H9 (cell line): ENCODE measurements at regions not wholly inside any gene's neighbourhood (a gene's known extent, or its start where the extent isn't known, plus 50 kb on each side); places are given as distances from the start of the nearest gene placed in this dataset.

Experiments
- DNase-seq: peaks from one replicate; pipeline ENCODE4 v3.0.0-alpha.2; 2017
- H2AFZ ChIP-seq: one replicate; pipeline ENCODE4 v1.6.1; 2013; ENCODE audit warnings: mild to moderate bottlenecking, low read length, control low read depth, moderate library complexity
- H2AK5ac ChIP-seq: 2 replicates; pipeline ENCODE4 v1.6.1; 2013; ENCODE audit warnings: low read length, control low read depth, mixed read lengths; ENCODE audit not compliant: insufficient read length
- H2BK120ac ChIP-seq: one replicate; pipeline ENCODE4 v1.6.1; 2013; ENCODE audit warnings: low read depth, mild to moderate bottlenecking, low read length, control low read depth, inconsistent platforms; ENCODE audit not compliant: poor library complexity, severe bottlenecking
- H2BK12ac ChIP-seq: 2 replicates; pipeline ENCODE4 v1.6.1; 2013; ENCODE audit warnings: low read length, control low read depth, mixed read lengths, low read depth; ENCODE audit not compliant: insufficient read length
- H2BK15ac ChIP-seq: 2 replicates; pipeline ENCODE4 v1.6.1; 2013; ENCODE audit warnings: low read depth, low read length, control low read depth
- H2BK20ac ChIP-seq: one replicate; pipeline ENCODE4 v1.6.1; 2013; ENCODE audit warnings: low read depth, mild to moderate bottlenecking, low read length, control low read depth, inconsistent platforms; ENCODE audit not compliant: poor library complexity, severe bottlenecking
- H2BK5ac ChIP-seq: 2 replicates; pipeline ENCODE4 v1.6.1; 2013; ENCODE audit warnings: low read length, control low read depth, mixed read lengths; ENCODE audit not compliant: insufficient read length
- H3K14ac ChIP-seq: 2 replicates; pipeline ENCODE4 v1.6.1; 2013; ENCODE audit warnings: low read length, control low read depth; ENCODE audit not compliant: insufficient read depth
- H3K18ac ChIP-seq: 2 replicates; pipeline ENCODE4 v1.6.1; 2013; ENCODE audit warnings: low read depth, mild to moderate bottlenecking, mixed read lengths, low read length, control low read depth; ENCODE audit not compliant: insufficient read length
- H3K23ac ChIP-seq: 2 replicates; pipeline ENCODE4 v1.6.1; 2013; ENCODE audit warnings: low read length, control low read depth, mixed read lengths, low read depth; ENCODE audit not compliant: insufficient read length
- H3K23me2 ChIP-seq: 2 replicates; pipeline ENCODE4 v1.6.1; 2013; ENCODE audit warnings: low read depth, mild to moderate bottlenecking, mixed read lengths, low read length, control low read depth; ENCODE audit not compliant: insufficient read length, poor library complexity, severe bottlenecking
- H3K27ac ChIP-seq: 2 replicates; pipeline ENCODE4 v1.5.1; 2013; ENCODE audit warnings: low read length, control low read depth, mixed read lengths, low read depth; ENCODE audit not compliant: insufficient read length
- H3K27me3 ChIP-seq: 2 replicates; pipeline ENCODE4 v1.6.1; 2013; ENCODE audit warnings: low read length, control low read depth, inconsistent platforms; ENCODE audit not compliant: insufficient read depth
- H3K4ac ChIP-seq: 2 replicates; pipeline ENCODE4 v1.6.1; 2013; ENCODE audit warnings: low read depth, mild to moderate bottlenecking, control low read depth, inconsistent platforms, low read length, moderate library complexity
- H3K4me1 ChIP-seq: 2 replicates; pipeline ENCODE4 v1.6.1; 2013; ENCODE audit warnings: low read length, control low read depth, inconsistent platforms; ENCODE audit not compliant: insufficient read depth
- H3K4me2 ChIP-seq: 2 replicates; pipeline ENCODE4 v1.6.1; 2013; ENCODE audit warnings: low read length, control low read depth, mixed read lengths; ENCODE audit not compliant: insufficient read length, insufficient read depth
- H3K56ac ChIP-seq: 2 replicates; pipeline ENCODE4 v1.6.1; 2013; ENCODE audit warnings: low read depth, mild to moderate bottlenecking, mixed read lengths, low read length, control low read depth; ENCODE audit not compliant: insufficient read length
- H3K79me1 ChIP-seq: 2 replicates; pipeline ENCODE4 v1.6.1; 2013; ENCODE audit warnings: low read depth, mild to moderate bottlenecking, moderate library complexity, low read length, control low read depth, inconsistent platforms; ENCODE audit not compliant: insufficient read depth, poor library complexity, severe bottlenecking
- H3K79me2 ChIP-seq: 2 replicates; pipeline ENCODE4 v1.6.1; 2013; ENCODE audit warnings: low read length, control low read depth, inconsistent platforms; ENCODE audit not compliant: insufficient read depth
- H3K9ac ChIP-seq: 2 replicates; pipeline ENCODE4 v1.6.1; 2013; ENCODE audit warnings: low read length, control low read depth, mixed read lengths; ENCODE audit not compliant: insufficient read length; ENCODE audit errors: extremely low read depth
- H3K9me3 ChIP-seq: one replicate; pipeline ENCODE4 v1.6.1; 2013; ENCODE audit warnings: low read depth, low read length, inconsistent platforms; ENCODE audit not compliant: control insufficient read depth
- H3T11ph ChIP-seq: one replicate; pipeline ENCODE4 v1.6.1; 2013; ENCODE audit warnings: mild to moderate bottlenecking, low read length, control low read depth, inconsistent platforms
- H4K20me1 ChIP-seq: one replicate; pipeline ENCODE4 v1.6.1; 2013; ENCODE audit not compliant: control insufficient read depth, insufficient read length, insufficient read depth
- H4K5ac ChIP-seq: 2 replicates; pipeline ENCODE4 v1.6.1; 2013; ENCODE audit warnings: low read depth, mild to moderate bottlenecking, mixed read lengths, low read length, control low read depth; ENCODE audit not compliant: insufficient read length
- H4K8ac ChIP-seq: replicated peaks from 2 replicates; pipeline ENCODE4 v1.6.1; 2013; ENCODE audit warnings: low read length, control low read depth, mixed read lengths, low read depth; ENCODE audit not compliant: insufficient read length
- H4K91ac ChIP-seq: 2 replicates; pipeline ENCODE4 v1.6.1; 2013; ENCODE audit warnings: low read depth, mild to moderate bottlenecking, moderate library complexity, mixed read lengths, low read length, control low read depth; ENCODE audit not compliant: insufficient read length
- H3K27ac Mint-ChIP-seq, 3 experiments: 2 replicates in 2 of 3; 3 replicates in 1 of 3; pipeline ENCODE4 v1.8.0; 2020 to 2021; ENCODE audit warnings: mixed read lengths in 3 of 3, mild to moderate bottlenecking in 1 of 3, moderate library complexity in 1 of 3
- H3K27me3 Mint-ChIP-seq: 2 replicates; pipeline ENCODE4 v1.8.0; 2021; ENCODE audit warnings: low read depth, mild to moderate bottlenecking, moderate library complexity, mixed read lengths
- H3K36me3 Mint-ChIP-seq, 3 experiments: 2 replicates in 2 of 3; 3 replicates in 1 of 3; pipeline ENCODE4 v1.8.0; 2020 to 2021; ENCODE audit warnings: low read depth in 3 of 3, mixed read lengths in 3 of 3; ENCODE audit not compliant: insufficient read depth in 1 of 3
- H3K4me1 Mint-ChIP-seq, 2 experiments: 2 replicates each; pipeline ENCODE4 v1.8.0; 2020; ENCODE audit warnings: mixed read lengths in 2 of 2
- H3K4me3 Mint-ChIP-seq, 2 experiments: 2 replicates in 1 of 2; 3 replicates in 1 of 2; pipeline ENCODE4 v1.8.0; 2020 to 2021; ENCODE audit warnings: mild to moderate bottlenecking in 2 of 2, mixed read lengths in 2 of 2, moderate library complexity in 1 of 2
- H3K9me3 Mint-ChIP-seq, 2 experiments: 2 replicates in 1 of 2; 3 replicates in 1 of 2; pipeline ENCODE4 v1.8.0; 2020; ENCODE audit warnings: mild to moderate bottlenecking in 2 of 2, mixed read lengths in 2 of 2, moderate library complexity in 1 of 2
- CTCF ChIP-seq: fragments of 200-600 bp; sonication (generic); conservative IDR thresholded peaks from 3 replicates; pipeline ENCODE4 v1.8.0; 2021; ENCODE audit warnings: antibody characterized with exemption, mild to moderate bottlenecking
- WGBS: extraction: QIAGEN DNeasy Blood & Tissue Kit; methylation state at CpG from one replicate; pipeline ENCODE4 v1.1.7; 2013; ENCODE audit warnings: missing lambda C conversion rate, low lambda C conversion rate, mixed read lengths; ENCODE audit not compliant: insufficient read length; ENCODE audit errors: extremely low coverage; 5-methylcytosine and 5-hydroxymethylcytosine counted together

GRCh38 chrX:109830704-109831206 lies 97.7 kb upstream of the ACSL4 start:
- no peak overlapping the region for H3K4ac ChIP-seq
- peaks cover 4% of the 10 kb centered on the region; the same call in 1 of the 2 replicates for H3K4me1 ChIP-seq
- no peak overlapping the region for H3K14ac ChIP-seq
- no peak overlapping the region for H2BK20ac ChIP-seq
- no peaks in the 10 kb centered on the region for H3K79me1 ChIP-seq
- no peak overlapping the region for H3K27ac ChIP-seq
- H4K5ac ChIP-seq: no peak overlapping the region
- no peak for DNase-seq
- no peak overlapping the region for H3K23ac ChIP-seq
- no peaks in the 10 kb centered on the region for H3K36me3 Mint-ChIP-seq
- H3K4me1 Mint-ChIP-seq: peaks cover 7 to 9% of the 10 kb centered on the region in 2 experiments
- TF ChIP-seq CTCF: no peak
- H3K23me2 ChIP-seq: no peaks in the 10 kb centered on the region
- H2BK12ac ChIP-seq: no peak overlapping the region
- H2BK120ac ChIP-seq: no peak overlapping the region
- H3T11ph ChIP-seq: no peak overlapping the region
- no peak overlapping the region for H3K4me2 ChIP-seq
- H2AK5ac ChIP-seq: no peak overlapping the region
- no peak overlapping the region for H4K91ac ChIP-seq
- WGBS: no CpG with 5 or more reads among the region's 3 CpGs
- H3K56ac ChIP-seq: no peak overlapping the region
- no peak overlapping the region for H3K4me3 Mint-ChIP-seq
- H3K9ac ChIP-seq: no peak overlapping the region
- no peak overlapping the region for H3K18ac ChIP-seq
- no peaks in the 10 kb centered on the region for H3K79me2 ChIP-seq
- no peak overlapping the region for H2BK15ac ChIP-seq
- H4K8ac ChIP-seq: no peak overlapping the region
- H3K9me3 ChIP-seq: no peaks in the 10 kb centered on the region
- no peaks in the 10 kb centered on the region for H3K27me3 ChIP-seq
- H4K20me1 ChIP-seq: no peaks in the 10 kb centered on the region
- H3K27ac Mint-ChIP-seq: no peak overlapping the region
- no peak overlapping the region for H2BK5ac ChIP-seq
- H2AFZ ChIP-seq: no peak overlapping the region
- H3K9me3 Mint-ChIP-seq: no peaks in the 10 kb centered on the region
- no peaks in the 10 kb centered on the region; the same call in 1 of the 2 replicates for H3K27me3 Mint-ChIP-seq
